CD14-positive monocyte (primary cell): ENCODE measurements at regions not wholly inside any gene's neighbourhood (a gene's known extent, or its start where the extent isn't known, plus 50 kb on each side); places are given as distances from the start of the nearest gene placed in this dataset.

Experiments
- DNase-seq, 3 donors: peaks; one replicate each; pipeline ENCODE4 v3.0.0-alpha.2; 2011 to 2022
- H2AFZ ChIP-seq: 2 replicates; pipeline ENCODE4 v1.6.0; 2012; ENCODE audit warnings: mild to moderate bottlenecking, low read depth, low read length, inconsistent platforms; ENCODE audit not compliant: insufficient read depth, poor library complexity, severe bottlenecking
- H3K27ac ChIP-seq, 2 donors: 1 replicate in 1 of 2; 2 replicates in 1 of 2; pipeline ENCODE4 v1.5.1; 2012 to 2013; ENCODE audit warnings: low read length in 2 of 2, control low read depth in 1 of 2, inconsistent platforms in 1 of 2, low read depth in 1 of 2, mild to moderate bottlenecking in 1 of 2
- H3K27me3 ChIP-seq, 2 donors: one replicate each; pipeline versions ENCODE4 v1.6.0 to v1.6.1; 2011 to 2013; ENCODE audit warnings: low read length in 2 of 2; ENCODE audit not compliant: control insufficient read depth in 2 of 2, insufficient read depth in 2 of 2
- H3K36me3 ChIP-seq, 2 donors: replicated peaks in 1 of 2; 1 replicate in 1 of 2; 2 replicates in 1 of 2; pipeline versions ENCODE4 v1.5.1 to v1.6.1; 2012 to 2013; ENCODE audit warnings: low read length in 2 of 2, control low read depth in 1 of 2, inconsistent platforms in 1 of 2, mild to moderate bottlenecking in 1 of 2; ENCODE audit not compliant: insufficient read depth in 2 of 2, control insufficient read depth in 1 of 2
- H3K4me1 ChIP-seq, 2 donors: 1 replicate in 1 of 2; 2 replicates in 1 of 2; pipeline versions ENCODE4 v1.5.1 to v1.6.1; 2012 to 2013; ENCODE audit warnings: low read length in 2 of 2, control low read depth in 1 of 2, inconsistent platforms in 1 of 2, mild to moderate bottlenecking in 1 of 2, moderate library complexity in 1 of 2; ENCODE audit not compliant: insufficient read depth in 2 of 2, control insufficient read depth in 1 of 2
- H3K4me2 ChIP-seq: replicated peaks from 2 replicates; pipeline ENCODE3; 2012; ENCODE audit warnings: low read length, moderate library complexity, mild to moderate bottlenecking; ENCODE audit not compliant: poor library complexity, severe bottlenecking; ENCODE audit errors: extremely low read depth
- H3K4me3 ChIP-seq, 3 experiments: fragments of 200-600 bp in 1 of 3; sonication (generic) in 1 of 3; replicated peaks in 1 of 3; 1 replicate in 2 of 3; 2 replicates in 1 of 3; pipeline ENCODE4 v1.5.1; 2011 to 2013; ENCODE audit warnings: low read length in 3 of 3, mild to moderate bottlenecking in 3 of 3, control low read depth in 2 of 3, low read depth in 2 of 3, inconsistent platforms in 1 of 3, moderate library complexity in 1 of 3
- H3K79me2 ChIP-seq: 2 replicates; pipeline ENCODE4 v1.6.0; 2012; ENCODE audit warnings: mild to moderate bottlenecking, control low read depth, inconsistent platforms, low read length, moderate library complexity; ENCODE audit not compliant: insufficient read depth
- H3K9ac ChIP-seq: 2 replicates; pipeline ENCODE4 v1.6.0; 2017; ENCODE audit warnings: low read length, mild to moderate bottlenecking; ENCODE audit not compliant: insufficient read depth, poor library complexity, severe bottlenecking
- H3K9me3 ChIP-seq, 2 donors: replicated peaks in 1 of 2; 1 replicate in 1 of 2; 2 replicates in 1 of 2; pipeline versions ENCODE4 v1.5.1 to v1.6.1; 2012 to 2013; ENCODE audit warnings: low read length in 2 of 2, control low read depth in 1 of 2; ENCODE audit not compliant: control insufficient read depth in 1 of 2, insufficient read depth in 1 of 2
- H4K20me1 ChIP-seq: 2 replicates; pipeline ENCODE4 v1.6.0; 2012; ENCODE audit warnings: mild to moderate bottlenecking, low read length, control low read depth, moderate library complexity; ENCODE audit not compliant: insufficient read depth
- H3K27ac Mint-ChIP-seq, 7 donors: one replicate each; pipeline ENCODE4 v1.8.0; 2020; ENCODE audit warnings: mild to moderate bottlenecking in 7 of 7, mixed read lengths in 7 of 7, moderate library complexity in 6 of 7, inconsistent platforms in 2 of 7
- H3K27me3 Mint-ChIP-seq, 3 donors: one replicate each; pipeline ENCODE4 v1.8.0; 2021 to 2022; ENCODE audit warnings: low read depth in 3 of 3, mild to moderate bottlenecking in 3 of 3, mixed read lengths in 3 of 3, moderate library complexity in 3 of 3, inconsistent platforms in 1 of 3
- H3K36me3 Mint-ChIP-seq, 2 donors: one replicate each; pipeline ENCODE4 v1.8.0; 2020; ENCODE audit warnings: mixed read lengths in 2 of 2, inconsistent platforms in 1 of 2, mild to moderate bottlenecking in 1 of 2
- H3K4me1 Mint-ChIP-seq: one replicate; pipeline ENCODE4 v1.8.0; 2020; ENCODE audit warnings: mild to moderate bottlenecking, mixed read lengths
- H3K4me3 Mint-ChIP-seq, 2 donors: one replicate each; pipeline ENCODE4 v1.8.0; 2020; ENCODE audit warnings: mild to moderate bottlenecking in 2 of 2, mixed read lengths in 2 of 2, moderate library complexity in 1 of 2
- H3K9me3 Mint-ChIP-seq, 7 donors: one replicate each; pipeline ENCODE4 v1.8.0; 2020 to 2022; ENCODE audit warnings: mixed read lengths in 7 of 7, mild to moderate bottlenecking in 6 of 7, moderate library complexity in 6 of 7, inconsistent platforms in 2 of 7
- CTCF ChIP-seq: fragments of 200-600 bp; IDR thresholded peaks from one replicate; pipeline ENCODE4 v1.8.0; 2022; ENCODE audit warnings: antibody characterized with exemption, mild to moderate bottlenecking
- WGBS: methylation state at CpG from one replicate; pipeline ENCODE4 v1.1.5; 2013; ENCODE audit warnings: missing lambda C conversion rate; ENCODE audit not compliant: insufficient coverage; 5-methylcytosine and 5-hydroxymethylcytosine counted together
- intact Hi-C, 2 donors: fragments of 100-400 bp; cut with micrococcal nuclease; formaldehyde crosslinking; loops; one replicate each; pipeline versions ENCODE4 v1.15.0 to v1.15.1; 2023

- Histone ChIP-seq H3K9ac (no peak overlapping the region), H3K27me3 (no peaks in the 10 kb centered on the region), H4K20me1 (no peaks in the 10 kb centered on the region), H3K4me2 (no peak overlapping the region), H3K4me1 (no peaks in the 10 kb centered on the region), H3K4me3 (no peak overlapping the region), H3K9me3 (no peaks in the 10 kb centered on the region), H3K27ac (no peak overlapping the region), H3K36me3 (no peaks in the 10 kb centered on the region), H2AFZ (no peak overlapping the region), H3K79me2 (no peaks in the 10 kb centered on the region)
- no peaks in the 10 kb centered on the region for H3K4me1 Mint-ChIP-seq
- no peak overlapping the region for H3K4me3 Mint-ChIP-seq
- no peak for TF ChIP-seq CTCF
- H3K9me3 Mint-ChIP-seq = peaks cover 0 to 4% (median 0%) of the 10 kb centered on the region in 7 donors
- H3K27me3 Mint-ChIP-seq = peaks cover 0 to 3% (median 3%) of the 10 kb centered on the region in 3 donors
- no peak for DNase-seq
- intact Hi-C loops = no loop called here
- H3K36me3 Mint-ChIP-seq = no peaks in the 10 kb centered on the region
- WGBS = 71% methylated on average over 1 of the region's 2 CpGs
- H3K27ac Mint-ChIP-seq = no peak overlapping the region
Observed at GRCh38 chr11:27207025-27207650, 155.9 kb downstream of the CCDC34 start.

- H3K9me3 Mint-ChIP-seq = peaks cover 0 to 3% (median 0%) of the 10 kb centered on the region in 7 donors
- Histone ChIP-seq H3K4me3 (no peak overlapping the region), H3K79me2 (no peaks in the 10 kb centered on the region), H2AFZ (no peak overlapping the region), H3K27ac (no peak overlapping the region), H3K27me3 (no peaks in the 10 kb centered on the region), H3K4me2 (no peak overlapping the region), H3K9me3 (no peaks in the 10 kb centered on the region), H3K4me1 (no peaks in the 10 kb centered on the region), H3K9ac (no peak overlapping the region), H4K20me1 (no peaks in the 10 kb centered on the region), H3K36me3 (no peaks in the 10 kb centered on the region)
- H3K4me3 Mint-ChIP-seq = no peak overlapping the region
- H3K27me3 Mint-ChIP-seq = peaks cover 0 to 5% (median 5%) of the 10 kb centered on the region in 3 donors
- H3K27ac Mint-ChIP-seq = no peak overlapping the region
- intact Hi-C loops = no loop called here
- DNase-seq = no peak
- H3K36me3 Mint-ChIP-seq = no peaks in the 10 kb centered on the region
- H3K4me1 Mint-ChIP-seq = no peaks in the 10 kb centered on the region
- no peak for TF ChIP-seq CTCF
Observed at GRCh38 chr11:27205779-27206570, 157.0 kb downstream of the CCDC34 start.
